Left renal pelvis (tissue), 4 donors: ENCODE measurements at regions not wholly inside any gene's neighbourhood (a gene's known extent, or its start where the extent isn't known, plus 50 kb on each side); places are given as distances from the start of the nearest gene placed in this dataset.

Source experiments
- DNase-seq, 4 donors: peaks; one replicate each; pipeline ENCODE4 v3.0.0-alpha.2; 2013; ENCODE audit warnings: low read depth in 4 of 4, low spot score in 3 of 4

DNA sequence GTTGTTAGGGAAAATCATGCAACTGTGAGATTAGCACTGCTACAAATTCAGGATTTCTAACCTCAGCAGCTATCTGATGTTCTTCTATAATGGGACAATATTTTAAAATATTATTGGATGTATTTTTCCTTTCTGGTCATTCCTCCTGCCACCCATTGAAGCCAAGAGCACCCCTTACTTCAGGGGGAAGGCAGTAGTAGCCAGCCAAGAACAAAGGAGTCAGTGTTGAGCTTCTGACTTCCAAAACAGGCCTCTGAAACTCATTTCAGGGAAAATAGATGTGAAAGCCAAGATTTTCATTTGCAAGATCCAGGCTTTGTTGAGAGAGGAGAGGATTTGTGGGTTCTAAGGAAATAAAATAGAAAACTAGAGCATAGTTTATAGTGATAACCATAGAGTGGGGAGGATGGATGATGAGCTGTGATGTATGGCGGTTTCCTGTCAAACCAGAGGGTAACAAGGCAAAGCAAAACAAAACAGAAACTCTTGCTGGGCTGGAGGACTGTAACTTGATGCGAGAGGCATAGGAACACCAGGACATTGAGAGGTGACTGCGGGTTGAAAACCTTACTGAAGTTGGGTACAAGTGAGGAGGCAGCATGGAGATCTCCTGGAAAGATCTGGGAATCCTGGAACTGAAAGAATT, 173.7 kb upstream of the LEF1 start:
- no peak for DNase-seq

DNA sequence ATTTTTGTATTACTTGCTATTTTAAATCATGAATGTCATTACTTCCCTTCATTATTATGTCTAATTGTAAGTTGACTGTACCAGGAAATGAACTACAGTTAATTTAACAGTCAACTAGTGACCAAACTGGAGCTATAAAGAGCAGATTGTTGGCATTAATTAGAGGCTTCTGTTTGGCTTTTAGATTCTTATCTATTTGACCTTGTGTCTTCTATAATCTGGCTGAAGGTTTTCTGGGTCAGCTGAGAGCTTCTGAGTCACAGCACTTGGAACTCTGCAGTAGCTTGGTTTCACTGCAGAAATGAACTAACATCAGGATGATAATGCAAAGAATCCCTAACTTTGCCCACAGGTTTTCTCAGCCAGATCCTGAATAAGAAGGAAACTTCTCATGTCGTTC, 169.2 kb upstream of the LEF1 start:
- no peak for DNase-seq

DNA sequence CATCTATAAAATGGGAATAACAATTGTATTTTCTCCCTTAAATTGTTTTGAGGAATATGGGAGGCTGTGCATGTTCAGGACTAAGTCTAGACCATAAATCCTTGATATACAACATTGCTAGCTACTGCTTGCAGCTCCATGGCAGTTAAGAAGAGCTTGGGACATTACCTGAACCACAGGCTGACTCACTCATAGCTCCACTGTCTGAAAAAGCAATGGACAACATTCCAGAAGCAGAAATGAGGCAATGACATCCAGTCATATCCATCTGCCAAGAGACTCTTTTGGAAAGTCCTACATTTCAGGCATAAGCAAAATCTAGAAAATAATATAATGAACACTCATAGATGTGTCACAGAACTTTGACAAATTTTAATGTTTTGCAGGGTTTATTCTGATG, 167.3 kb upstream of the LEF1 start:
- DNase-seq = no peak

DNA sequence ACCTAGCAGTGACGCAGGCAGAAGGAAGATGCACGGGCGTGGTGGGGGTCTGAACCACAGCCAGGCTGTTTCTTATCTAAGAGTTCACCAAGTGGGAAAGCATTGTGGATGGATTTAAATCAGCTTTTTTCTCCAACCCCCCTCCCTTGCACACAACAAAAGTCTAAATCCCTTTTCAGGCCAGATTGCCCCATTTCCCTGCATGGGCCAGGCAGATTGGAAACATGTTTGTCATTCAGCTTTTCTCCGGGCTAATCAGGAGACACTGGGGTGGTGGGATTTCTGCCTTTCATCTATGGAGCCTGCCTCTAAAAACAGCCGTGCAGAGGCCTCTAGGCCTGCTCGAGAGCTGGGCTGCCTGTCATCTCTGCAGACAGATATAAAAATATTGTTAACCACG, 166.3 kb upstream of the LEF1 start:
- no peak for DNase-seq

DNA sequence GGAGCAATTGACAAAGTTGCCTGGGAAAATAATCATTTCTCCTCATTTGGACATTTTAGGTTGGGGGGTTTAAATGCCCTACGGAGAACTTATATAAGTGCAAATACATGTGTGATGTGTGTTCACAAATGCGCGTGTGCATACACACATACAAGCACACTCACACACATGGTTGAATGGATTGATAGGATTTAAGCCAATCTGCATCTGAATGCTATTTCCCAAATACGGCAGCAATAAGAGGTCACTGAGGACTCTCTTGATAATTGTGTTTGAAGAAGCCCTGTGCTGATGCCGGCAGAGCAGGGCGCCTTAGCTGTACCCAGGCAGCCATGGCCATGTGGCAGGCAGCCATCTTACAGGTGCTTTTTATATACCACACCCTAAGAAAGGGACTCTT, 165.3 kb upstream of the LEF1 start:
- no peak for DNase-seq

DNA sequence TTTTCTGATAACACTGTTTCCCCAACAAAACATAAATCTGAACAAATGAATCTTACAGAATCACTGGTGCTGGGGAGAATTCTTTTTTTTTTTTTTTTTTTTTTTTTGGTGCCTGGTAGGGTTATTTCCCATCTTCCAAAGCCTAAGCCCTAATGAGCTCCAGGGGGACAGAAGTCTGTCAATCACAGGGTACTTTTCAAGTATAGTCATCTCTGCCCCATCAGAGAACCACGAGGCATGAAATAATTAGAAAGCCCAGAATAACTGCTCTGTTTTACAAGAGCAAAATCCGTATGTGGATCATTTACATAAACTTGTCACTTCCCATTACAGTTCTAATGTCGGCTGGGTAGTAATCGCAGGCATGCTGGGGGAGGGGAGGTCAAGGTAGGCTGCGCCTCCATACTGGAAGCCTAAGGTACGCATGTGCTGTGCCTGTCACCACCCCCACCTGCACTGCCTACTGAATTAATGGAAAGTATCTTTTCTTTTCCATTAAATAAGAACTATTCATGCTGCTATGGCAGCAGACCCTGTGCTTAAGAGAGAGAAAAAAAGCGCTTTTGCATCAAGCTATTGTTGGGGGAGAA, 164.7 kb upstream of the LEF1 start:
- DNase-seq = no peak

DNA sequence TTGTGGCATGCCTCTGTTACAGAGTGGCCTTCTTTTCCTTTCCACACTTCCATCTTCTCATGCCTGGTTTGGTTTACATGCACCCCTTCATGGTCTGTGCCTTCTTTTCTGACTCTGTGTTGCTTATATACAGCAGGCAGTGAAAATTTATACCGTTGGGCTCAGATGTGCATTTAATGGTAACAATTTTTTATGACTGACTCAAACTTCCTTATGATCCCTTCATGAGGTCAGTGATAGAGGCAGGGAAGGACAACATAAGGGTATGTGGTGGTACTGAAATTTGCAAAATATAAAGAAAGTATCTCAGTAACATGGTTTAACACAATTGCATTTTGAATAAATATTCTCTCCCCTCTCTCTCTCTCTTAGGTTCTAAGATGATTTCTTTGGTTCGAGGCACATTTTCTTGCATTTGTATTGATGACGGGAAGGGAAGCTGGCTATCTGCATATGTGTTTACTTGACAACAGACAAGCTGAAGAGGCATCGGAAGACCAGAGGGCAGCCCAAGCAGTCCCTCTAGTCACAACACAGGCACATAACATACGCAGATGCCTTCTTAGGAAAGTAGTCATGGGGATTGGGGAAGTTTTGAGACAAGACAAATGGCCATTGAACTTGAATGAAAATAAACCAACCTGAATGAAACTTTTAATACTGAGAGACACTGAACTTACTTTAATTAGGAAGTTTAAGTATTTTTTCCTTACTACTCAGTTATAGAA, 163.3 kb upstream of the LEF1 start:
- no peak for DNase-seq

DNA sequence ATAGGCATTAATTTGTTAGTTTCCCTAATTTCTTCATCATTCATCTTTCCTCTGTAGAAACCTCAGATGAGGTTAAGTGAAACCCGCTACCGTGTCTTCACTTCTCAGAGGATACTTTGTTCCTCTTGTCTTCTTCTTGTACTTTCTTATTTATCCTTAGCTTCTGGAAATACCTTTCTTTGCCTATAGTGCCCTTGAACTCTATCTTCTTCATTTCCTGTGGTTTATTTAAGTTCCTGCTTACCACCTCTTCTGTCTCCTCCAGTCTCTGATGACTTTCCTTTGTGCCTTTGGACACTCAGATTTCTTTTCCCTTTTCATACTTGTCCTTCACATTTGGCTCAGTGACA, 159.6 kb upstream of the LEF1 start:
- no peak for DNase-seq

DNA sequence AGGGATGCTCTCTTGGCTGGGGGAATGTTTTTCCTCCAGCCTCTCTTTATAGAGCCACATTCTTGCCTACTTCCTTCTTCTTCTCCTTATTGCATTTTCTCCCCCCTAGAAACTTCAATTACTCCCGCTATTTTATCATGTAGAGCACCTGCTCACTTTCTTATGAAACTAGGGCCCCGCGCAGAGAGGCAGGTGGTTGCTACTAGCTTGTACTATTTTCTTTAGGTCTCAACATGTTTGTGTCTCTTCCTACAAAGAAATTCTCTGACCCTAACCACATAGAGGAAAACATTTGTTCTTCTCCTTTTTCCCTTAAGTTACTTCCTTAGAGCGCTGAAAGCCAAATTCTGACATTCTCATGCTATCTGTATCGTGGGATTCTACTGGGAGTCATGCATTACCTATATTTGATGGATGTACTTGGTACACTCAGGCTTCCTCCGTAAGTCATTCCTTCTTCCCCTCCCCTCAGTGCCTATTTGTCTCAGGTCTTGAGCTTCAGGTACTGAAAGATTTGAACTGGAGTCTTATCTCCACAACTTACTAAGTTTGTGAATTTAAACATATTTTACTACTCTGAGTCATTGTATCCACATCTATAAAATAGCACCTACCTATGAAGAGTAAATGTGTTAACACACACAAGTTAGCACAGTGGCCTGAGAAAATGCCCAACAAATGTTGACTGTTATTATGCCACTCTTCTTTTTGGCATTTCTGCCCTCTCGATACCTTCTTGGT, 159.1 kb upstream of the LEF1 start:
- DNase-seq = no peak

DNA sequence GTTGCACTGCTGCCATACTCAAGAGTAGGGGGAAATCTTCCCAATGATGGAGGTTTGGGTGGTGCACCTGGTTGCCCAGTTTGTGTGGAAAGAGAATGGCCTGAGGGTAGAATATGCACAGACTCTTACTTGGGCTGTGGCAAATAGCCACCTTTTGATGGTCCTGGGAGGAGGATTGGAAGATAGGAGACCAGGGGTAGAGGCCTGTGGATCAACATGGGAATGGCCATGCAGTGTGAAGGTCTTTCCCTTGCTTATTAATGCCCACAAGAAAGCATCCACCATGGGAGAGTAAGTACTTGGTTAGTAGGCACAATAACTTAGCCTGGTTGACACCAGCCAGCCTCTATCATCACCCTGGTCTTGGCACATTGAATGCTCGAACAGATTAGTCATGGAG, 156.8 kb upstream of the LEF1 start:
- no peak for DNase-seq

DNA sequence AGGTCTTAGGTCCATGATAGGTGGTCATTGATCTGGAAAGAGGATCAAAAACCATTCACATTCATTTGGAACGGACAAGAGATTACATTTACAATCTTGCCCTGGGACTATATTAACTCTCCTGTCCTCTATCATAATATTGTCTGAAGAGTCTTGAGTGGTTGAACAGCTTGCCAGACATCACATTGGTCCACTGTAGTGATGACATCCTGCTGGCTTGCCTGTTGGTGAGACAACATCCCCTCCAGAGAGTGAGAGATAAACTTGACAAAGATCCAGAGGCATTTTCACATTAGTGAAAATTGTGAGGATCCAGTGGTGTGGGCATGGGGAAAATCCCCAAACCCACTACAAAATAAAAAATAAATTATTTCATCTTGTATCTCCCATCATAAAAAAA, 155.7 kb upstream of the LEF1 start:
- no peak for DNase-seq

DNA sequence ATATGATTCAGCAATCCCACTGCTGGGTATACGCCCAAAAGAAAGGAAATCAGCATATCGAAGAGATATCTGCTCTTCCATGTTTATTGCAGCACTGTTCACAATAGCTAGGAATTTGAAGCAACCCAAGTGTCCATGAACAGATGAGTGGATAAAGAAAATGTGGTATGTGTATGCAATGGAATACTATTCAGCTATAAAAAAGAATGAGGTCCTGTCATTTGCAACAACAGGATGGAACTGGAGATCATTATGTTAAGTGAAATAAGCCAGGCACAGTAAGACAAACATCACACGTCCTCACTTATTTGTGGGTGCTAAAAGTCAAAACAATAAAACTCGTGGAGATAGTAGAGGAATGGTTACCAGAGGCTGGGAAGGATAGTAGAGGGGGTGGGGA, 153.8 kb upstream of the LEF1 start:
- DNase-seq = no peak

DNA sequence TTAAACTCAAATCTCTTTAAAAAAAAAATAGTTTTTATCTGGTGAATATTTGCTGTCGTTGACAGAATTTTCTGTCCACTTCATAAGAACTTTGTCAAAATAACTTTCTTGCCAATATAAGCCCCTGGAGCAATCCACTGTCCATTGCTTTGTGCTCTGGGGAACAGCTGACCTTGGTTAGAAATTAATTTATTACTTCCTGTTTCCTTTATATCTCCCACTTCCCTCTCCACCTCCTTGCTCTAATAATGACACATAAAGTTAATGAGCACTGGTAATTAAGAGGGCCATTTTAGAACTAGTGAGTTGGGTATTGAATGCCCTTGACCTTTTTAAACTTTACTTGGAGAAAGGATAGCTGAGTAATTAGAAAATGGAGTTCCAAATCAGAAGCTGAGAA, 151.3 kb upstream of the LEF1 start:
- DNase-seq = peak in 1 of 4 donors; percentile 6

DNA sequence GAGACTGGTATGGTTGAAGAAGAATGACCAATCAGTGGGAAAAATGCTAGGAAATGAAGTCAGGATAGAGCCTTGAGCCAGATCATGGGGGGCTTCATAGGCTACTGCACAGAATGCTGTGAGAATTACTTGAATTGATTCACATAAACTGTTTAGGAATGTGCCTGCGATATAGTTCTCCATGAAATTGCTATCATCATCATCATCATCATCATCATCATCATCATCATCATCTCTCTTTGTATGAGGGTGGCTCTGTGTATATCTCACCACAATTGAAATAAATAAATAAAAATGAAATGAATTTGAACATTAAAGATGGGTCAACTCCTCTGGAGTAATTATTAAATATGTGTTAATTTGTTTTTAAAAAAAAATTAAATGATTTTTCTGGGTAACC, 148.6 kb upstream of the LEF1 start:
- no peak for DNase-seq

DNA sequence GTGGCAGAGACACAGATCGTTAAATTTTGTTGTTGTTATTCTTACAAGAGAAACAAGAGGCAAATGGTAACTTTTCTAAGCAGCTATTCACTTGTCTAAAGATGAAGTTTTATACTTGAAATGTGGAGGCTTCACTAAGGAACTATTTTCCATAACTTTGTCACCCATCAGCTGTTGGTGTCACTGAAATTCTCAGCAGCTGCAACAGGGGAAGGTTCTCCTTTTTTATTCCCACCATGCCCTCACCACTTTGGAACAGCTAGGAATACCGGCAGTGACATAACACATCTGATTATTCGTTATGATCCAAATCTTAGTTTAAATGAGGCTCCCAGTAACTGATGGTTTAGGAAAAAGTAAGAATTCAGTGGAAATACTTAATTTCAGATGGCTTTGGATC, 147.0 kb upstream of the LEF1 start:
- DNase-seq = no peak

DNA sequence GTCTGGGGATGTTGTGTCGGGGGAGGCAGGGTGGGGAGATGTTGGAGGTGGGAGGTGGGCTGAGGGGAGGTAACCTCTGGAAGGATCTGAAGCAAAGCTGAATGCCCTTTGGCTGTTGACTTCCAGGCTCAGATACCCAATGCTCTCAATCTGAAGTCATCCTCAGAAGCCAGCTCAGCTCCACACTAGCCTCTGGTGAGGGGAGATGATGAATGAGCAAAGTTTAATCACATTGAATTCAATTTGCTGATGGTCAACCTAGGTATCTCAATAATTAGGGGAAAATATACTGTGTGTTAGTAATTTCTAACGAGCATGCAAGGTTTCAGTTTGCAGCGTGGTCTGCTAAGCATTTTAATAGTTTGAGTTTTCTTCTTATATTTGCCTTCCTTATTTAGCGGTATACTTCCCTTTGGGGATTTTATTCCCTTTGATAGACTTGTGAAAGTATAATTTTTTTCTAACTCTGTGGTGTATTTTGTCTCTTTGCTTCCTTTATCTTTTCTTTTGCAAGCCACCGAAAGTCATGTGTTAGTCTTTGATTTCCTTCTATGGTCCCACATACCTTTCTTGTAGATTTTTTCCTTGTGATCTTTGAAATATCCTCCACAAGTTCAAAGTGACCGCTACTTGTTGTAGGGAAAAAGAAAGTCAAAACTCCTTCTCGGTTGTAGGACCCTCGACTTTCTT, 146.3 kb upstream of the LEF1 start:
- no peak for DNase-seq

DNA sequence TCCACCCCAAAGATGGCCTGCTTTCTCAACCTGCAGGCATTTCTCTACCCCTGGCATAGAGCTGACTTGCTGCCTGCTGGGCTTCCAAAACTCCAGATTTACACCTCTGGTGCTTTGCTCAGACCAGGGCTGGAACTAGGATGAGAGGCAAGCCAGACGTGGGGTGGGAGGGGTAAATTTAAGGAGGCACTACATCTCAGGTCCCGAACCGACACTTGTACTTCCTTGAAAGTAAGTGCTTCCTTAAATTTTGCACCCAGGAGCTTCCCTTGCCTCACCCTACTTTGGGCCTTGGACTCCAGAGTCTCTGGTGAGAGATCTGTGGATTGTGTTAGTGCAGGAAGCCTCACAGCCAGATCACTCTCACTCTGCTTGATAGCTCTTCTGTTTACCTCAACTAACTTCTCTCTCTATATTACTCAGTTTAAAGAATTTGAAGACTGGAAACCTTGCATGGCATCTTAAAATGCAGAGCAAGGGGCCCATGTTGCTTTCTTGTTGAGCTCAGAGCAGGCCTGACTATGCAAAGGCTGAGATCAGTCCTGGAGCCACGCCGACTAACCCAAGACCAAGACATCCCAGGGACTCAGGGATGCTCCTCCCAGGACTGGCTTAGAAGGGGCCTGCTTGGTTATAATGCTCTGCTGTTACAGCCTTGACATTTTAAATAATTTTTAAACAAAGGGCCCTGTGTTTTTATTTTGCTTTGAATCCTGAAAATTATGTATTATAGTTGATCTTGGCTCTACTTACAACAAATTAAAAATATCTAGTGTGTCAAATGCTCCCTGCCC, 145.0 kb upstream of the LEF1 start:
- no peak for DNase-seq

DNA sequence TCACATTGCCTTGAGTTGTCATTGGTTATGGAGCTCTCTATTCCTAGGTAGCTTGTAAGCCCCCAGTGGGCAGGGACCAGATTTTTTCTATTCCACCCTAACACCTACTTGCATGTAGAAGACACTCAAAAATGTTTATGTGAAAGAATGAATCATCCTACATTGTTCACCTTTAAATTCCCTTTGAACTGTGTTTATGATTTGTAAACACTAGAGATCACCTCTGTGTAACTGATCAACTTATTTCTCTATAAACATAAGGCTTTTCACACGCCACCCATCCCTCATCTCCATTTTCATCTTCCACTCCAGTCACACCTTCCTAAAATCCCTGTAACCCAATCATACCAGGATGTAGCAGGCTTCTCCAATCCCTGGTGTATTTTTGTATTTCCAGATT, 142.6 kb upstream of the LEF1 start:
- no peak for DNase-seq

DNA sequence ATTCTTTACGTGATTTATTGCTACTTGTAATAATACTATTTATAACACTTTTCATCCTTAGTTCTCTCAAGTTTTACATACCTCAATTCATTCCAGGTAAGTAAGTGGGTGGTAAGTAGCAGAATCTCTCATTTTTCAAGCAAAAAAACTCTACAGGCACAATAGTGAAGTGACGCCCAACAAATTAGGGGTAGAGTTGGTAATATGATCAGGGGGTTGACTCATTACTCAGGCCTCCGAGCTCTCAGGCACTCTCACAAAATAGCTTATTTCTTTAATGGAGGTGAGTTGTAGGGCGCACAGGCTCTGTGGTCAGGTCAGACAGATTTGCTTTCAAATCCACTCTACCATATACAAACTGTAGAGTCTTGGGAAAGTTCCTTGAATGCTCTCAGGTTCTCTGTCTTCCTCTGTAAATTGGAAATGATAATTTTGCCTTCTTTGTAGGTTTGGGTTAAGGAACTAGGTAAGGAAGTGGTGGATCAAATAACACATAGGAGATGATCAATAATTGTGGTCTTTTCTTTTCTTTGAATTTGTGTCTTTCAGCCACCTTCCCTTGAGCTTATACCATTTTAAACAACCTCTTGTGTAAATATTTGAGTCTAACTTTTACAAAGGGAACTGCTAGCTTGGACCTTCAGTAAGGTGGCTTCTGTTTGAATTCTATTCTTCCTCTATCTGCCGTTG, 134.9 kb upstream of the LEF1 start:
- DNase-seq = no peak
